Mesothelial cell of epicardium (in vitro differentiated cells): ENCODE measurements at regions not wholly inside any gene's neighbourhood (a gene's known extent, or its start where the extent isn't known, plus 50 kb on each side); places are given as distances from the start of the nearest gene placed in this dataset.

Experiments
- DNase-seq, 2 experiments: peaks; one replicate each; pipeline ENCODE4 v3.0.0; 2021; ENCODE audit warnings: low spot score in 2 of 2; ENCODE audit not compliant: unreplicated experiment in 2 of 2
- H3K27ac Mint-ChIP-seq: 2 replicates; pipeline ENCODE4 v1.8.0; 2021; ENCODE audit warnings: mixed read lengths
- H3K27me3 Mint-ChIP-seq: 2 replicates; pipeline ENCODE4 v1.8.0; 2021; ENCODE audit warnings: low read depth, mixed read lengths
- H3K36me3 Mint-ChIP-seq: 2 replicates; pipeline ENCODE4 v1.8.0; 2021; ENCODE audit warnings: mixed read lengths
- H3K4me1 Mint-ChIP-seq: 2 replicates; pipeline ENCODE4 v1.8.0; 2021; ENCODE audit warnings: mixed read lengths
- H3K4me3 Mint-ChIP-seq: 2 replicates; pipeline ENCODE4 v1.8.0; 2021; ENCODE audit warnings: mild to moderate bottlenecking, moderate library complexity, mixed read lengths
- H3K9me3 Mint-ChIP-seq: 2 replicates; pipeline ENCODE4 v1.8.0; 2021; ENCODE audit warnings: mixed read lengths
- TF ChIP-seq, protein P1 (sequence below): fragments of 200-600 bp; sonication (generic); IDR thresholded peaks from one replicate; pipeline ENCODE4 v1.5.0; 2021; ENCODE audit warnings: antibody characterized with exemption; ENCODE audit not compliant: unreplicated experiment

DNA sequence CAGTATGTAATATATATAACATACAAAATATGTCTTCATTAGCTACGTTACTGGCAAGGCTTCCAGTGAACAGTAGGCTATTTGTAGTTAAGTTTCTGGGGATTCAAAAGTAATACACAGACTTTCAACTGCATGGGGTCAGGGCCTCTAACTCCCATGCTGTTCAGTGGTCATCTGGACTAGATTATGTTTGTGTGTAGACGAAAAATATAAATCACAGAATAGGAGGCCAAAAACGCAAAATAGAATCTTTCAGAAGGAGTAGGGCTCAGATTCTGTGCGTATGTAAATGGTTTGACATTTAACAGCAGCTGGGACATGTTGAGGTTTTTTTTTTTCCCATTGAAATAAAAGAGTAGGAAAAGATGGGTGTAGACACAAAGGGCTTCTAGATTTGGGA lies 1048.7 kb upstream of the WWC1 start:
- Mint-ChIP-seq H3K9me3 (no peaks in the 10 kb centered on the region), H3K4me1 (peaks cover 19% of the 10 kb centered on the region), H3K27me3 (no peaks in the 10 kb centered on the region), H3K4me3 (no peak overlapping the region), H3K27ac (no peak overlapping the region), H3K36me3 (no peaks in the 10 kb centered on the region)
- DNase-seq: no peak
- TF ChIP-seq, protein P1, sequence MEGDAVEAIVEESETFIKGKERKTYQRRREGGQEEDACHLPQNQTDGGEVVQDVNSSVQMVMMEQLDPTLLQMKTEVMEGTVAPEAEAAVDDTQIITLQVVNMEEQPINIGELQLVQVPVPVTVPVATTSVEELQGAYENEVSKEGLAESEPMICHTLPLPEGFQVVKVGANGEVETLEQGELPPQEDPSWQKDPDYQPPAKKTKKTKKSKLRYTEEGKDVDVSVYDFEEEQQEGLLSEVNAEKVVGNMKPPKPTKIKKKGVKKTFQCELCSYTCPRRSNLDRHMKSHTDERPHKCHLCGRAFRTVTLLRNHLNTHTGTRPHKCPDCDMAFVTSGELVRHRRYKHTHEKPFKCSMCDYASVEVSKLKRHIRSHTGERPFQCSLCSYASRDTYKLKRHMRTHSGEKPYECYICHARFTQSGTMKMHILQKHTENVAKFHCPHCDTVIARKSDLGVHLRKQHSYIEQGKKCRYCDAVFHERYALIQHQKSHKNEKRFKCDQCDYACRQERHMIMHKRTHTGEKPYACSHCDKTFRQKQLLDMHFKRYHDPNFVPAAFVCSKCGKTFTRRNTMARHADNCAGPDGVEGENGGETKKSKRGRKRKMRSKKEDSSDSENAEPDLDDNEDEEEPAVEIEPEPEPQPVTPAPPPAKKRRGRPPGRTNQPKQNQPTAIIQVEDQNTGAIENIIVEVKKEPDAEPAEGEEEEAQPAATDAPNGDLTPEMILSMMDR: no peak

DNA sequence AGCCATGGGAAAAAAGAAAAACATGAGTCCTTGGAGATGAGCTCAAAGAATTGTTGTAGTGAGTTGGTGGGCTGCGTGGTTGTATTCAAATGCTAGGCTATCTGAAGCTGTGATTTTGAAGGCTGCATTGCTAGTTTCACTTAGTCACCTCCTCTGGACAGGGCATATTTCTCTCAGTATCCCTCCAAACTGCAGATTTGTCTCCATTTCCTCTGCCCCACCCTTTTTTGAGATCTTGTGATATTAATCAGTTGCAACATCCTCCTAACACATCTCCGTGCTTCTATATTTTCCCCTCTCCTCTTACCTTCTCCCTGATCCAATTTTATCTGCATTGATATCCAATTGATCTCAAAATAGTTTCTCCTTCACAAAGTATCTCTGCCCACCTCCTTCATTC lies 1048.0 kb upstream of the WWC1 start:
- H3K27me3 Mint-ChIP-seq: no peaks in the 10 kb centered on the region
- H3K4me1 Mint-ChIP-seq: peaks cover 18% of the 10 kb centered on the region
- no peak overlapping the region for H3K4me3 Mint-ChIP-seq
- TF ChIP-seq, protein P1: no peak
- no peak for DNase-seq
- no peaks in the 10 kb centered on the region for H3K36me3 Mint-ChIP-seq
- no peaks in the 10 kb centered on the region for H3K9me3 Mint-ChIP-seq
- no peak overlapping the region for H3K27ac Mint-ChIP-seq

DNA sequence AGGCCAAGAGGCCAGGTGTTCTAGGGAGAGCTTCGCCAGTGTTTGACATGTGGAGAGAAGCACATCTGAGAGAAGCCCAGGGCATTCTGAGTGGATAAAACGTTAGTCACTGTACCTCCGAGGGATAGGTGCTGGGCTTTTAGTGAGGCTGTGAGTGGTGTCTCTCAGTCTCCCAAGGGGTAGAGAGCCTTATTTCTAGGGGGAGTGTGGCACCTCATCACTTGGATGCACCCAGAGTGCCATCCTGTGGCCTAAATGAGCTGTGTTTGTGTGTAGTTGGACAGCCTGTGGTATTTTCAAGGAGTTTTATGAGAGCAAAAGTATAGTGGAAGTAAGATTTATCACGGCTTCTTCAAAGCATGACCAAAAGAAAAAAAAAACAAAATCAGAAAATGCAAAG lies 1046.9 kb upstream of the WWC1 start:
- H3K4me1 Mint-ChIP-seq: peaks cover 22% of the 10 kb centered on the region

DNA sequence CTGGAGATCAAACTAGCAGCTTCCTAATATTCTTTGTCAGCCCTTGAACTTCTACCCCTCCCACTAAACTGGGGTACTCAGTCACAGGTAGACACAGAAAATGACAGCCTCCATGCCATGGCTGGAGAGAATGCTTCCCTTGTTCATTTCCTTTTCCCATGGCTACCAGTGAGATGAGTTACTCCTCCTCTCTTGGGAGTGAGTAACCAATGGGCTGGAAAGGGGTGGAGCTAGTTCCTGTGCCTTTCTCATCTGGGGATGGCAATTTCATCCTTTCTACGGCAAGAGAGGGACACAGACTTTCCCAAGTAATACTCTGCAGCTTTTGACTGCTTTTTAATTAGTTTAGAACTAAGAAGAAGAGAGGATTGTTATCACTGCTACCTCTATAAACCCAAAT lies 1045.6 kb upstream of the WWC1 start:
- no peaks in the 10 kb centered on the region for H3K9me3 Mint-ChIP-seq
- no peak overlapping the region for H3K4me3 Mint-ChIP-seq
- no peak for DNase-seq
- H3K36me3 Mint-ChIP-seq: no peaks in the 10 kb centered on the region
- H3K4me1 Mint-ChIP-seq: peaks cover 22% of the 10 kb centered on the region
- no peaks in the 10 kb centered on the region for H3K27me3 Mint-ChIP-seq
- no peak overlapping the region for H3K27ac Mint-ChIP-seq
- TF ChIP-seq, protein P1: no peak

More for the DNA sequence above, 1046.9 kb upstream of the WWC1 start:
- TF ChIP-seq, protein P1: peak; percentile 23
- DNase-seq: peak in 1 of 2 experiments; percentile 43
- no peak overlapping the region for H3K27ac Mint-ChIP-seq
- no peak overlapping the region for H3K4me3 Mint-ChIP-seq
- H3K9me3 Mint-ChIP-seq: no peaks in the 10 kb centered on the region
- H3K36me3 Mint-ChIP-seq: no peaks in the 10 kb centered on the region
- no peaks in the 10 kb centered on the region for H3K27me3 Mint-ChIP-seq

DNA sequence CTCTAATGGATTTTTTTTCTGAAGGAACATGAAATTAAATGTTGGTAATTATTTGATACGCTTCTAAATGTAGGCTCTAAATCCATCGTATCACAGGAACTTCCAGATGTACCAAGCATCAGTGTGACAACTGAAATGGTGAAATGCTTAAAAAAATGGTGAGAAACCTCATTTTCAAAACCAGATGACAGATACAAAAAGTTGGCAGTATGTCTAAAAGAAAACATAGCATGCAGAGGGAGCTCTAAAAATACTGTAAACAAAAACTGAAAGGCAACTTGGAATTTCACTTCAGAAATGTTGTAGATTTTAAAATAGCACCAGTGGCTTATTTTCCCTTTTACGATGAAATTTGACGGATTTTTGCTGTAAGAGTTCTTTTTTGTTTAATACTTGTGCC lies 1043.6 kb upstream of the WWC1 start:
- Mint-ChIP-seq H3K27ac (no peak overlapping the region), H3K9me3 (no peaks in the 10 kb centered on the region), H3K27me3 (no peaks in the 10 kb centered on the region)

More for the DNA sequence above, 1043.6 kb upstream of the WWC1 start:
- Mint-ChIP-seq H3K36me3 (no peaks in the 10 kb centered on the region), H3K4me3 (no peak overlapping the region), H3K4me1 (peaks cover 20% of the 10 kb centered on the region)
- TF ChIP-seq, protein P1: no peak
- DNase-seq: no peak
